ENCODE measurements at regions not wholly inside any gene's neighbourhood (a gene's known extent, or its start where the extent isn't known, plus 50 kb on each side); places are given as distances from the start of the nearest gene placed in this dataset.

- DNase-seq = no peak
These were observed 476.9 kb downstream of the PDHA2 start for GRCh38 chr4:96316776-96317175.

- no peak for DNase-seq
These were observed 478.0 kb downstream of the PDHA2 start for GRCh38 chr4:96317891-96318290.

- no peak for DNase-seq
These were observed 487.0 kb downstream of the PDHA2 start for GRCh38 chr4:96326846-96327245.

GRCh38 chr4:96342196-96342595 lies 502.3 kb downstream of the PDHA2 start:
- DNase-seq = no peak

GRCh38 chr4:96342790-96343455 lies 503.0 kb downstream of the PDHA2 start:
- DNase-seq = no peak

GRCh38 chr4:96343836-96344235 lies 503.9 kb downstream of the PDHA2 start:
- DNase-seq = no peak

- no peak for DNase-seq
These were observed 507.7 kb downstream of the PDHA2 start for GRCh38 chr4:96347582-96347981.

GRCh38 chr4:96352051-96352517 lies 512.2 kb downstream of the PDHA2 start:
- no peak for DNase-seq

- DNase-seq = no peak
These were observed 514.3 kb downstream of the PDHA2 start for GRCh38 chr4:96354036-96354712.

GRCh38 chr4:96355414-96355813 lies 515.5 kb downstream of the PDHA2 start:
- no peak for DNase-seq

- DNase-seq = no peak
These were observed 516.9 kb downstream of the PDHA2 start for GRCh38 chr4:96356591-96357370.

- DNase-seq = no peak
These were observed 526.7 kb downstream of the PDHA2 start for GRCh38 chr4:96366632-96367031.

- no peak for DNase-seq
These were observed 535.5 kb downstream of the PDHA2 start for GRCh38 chr4:96375367-96375766.

- no peak for DNase-seq
These were observed 539.6 kb downstream of the PDHA2 start for GRCh38 chr4:96379524-96379923.

GRCh38 chr4:96380106-96380505 lies 540.2 kb downstream of the PDHA2 start:
- no peak for DNase-seq

GRCh38 chr4:96383349-96383748 lies 543.5 kb downstream of the PDHA2 start:
- DNase-seq = no peak

GRCh38 chr4:96389770-96390169 lies 549.9 kb downstream of the PDHA2 start:
- no peak for DNase-seq

GRCh38 chr4:96390404-96390803 lies 550.5 kb downstream of the PDHA2 start:
- DNase-seq = no peak

GRCh38 chr4:96395747-96396146 lies 555.9 kb downstream of the PDHA2 start:
- no peak for DNase-seq

- DNase-seq = no peak
These were observed 566.8 kb downstream of the PDHA2 start for GRCh38 chr4:96406742-96407141.

- DNase-seq = no peak
These were observed 567.3 kb downstream of the PDHA2 start for GRCh38 chr4:96407225-96407624.

- no peak for DNase-seq
These were observed 568.0 kb downstream of the PDHA2 start for GRCh38 chr4:96407738-96408463.

All from right lung (tissue), 2 donors.